Caco-2 (cell line): ENCODE measurements at regions not wholly inside any gene's neighbourhood (a gene's known extent, or its start where the extent isn't known, plus 50 kb on each side); places are given as distances from the start of the nearest gene placed in this dataset.

Source experiments
- BruUV-seq: library from RNA; stranded (reverse); fragments of 400-500 nt; replicated peaks from 2 replicates; lab custom pipeline; 2021; lab: Mats Ljungman, UMichigan
- CTCF ChIA-PET: fragments of 300-600 bp; sonication (Branson Sonifier 250); formaldehyde crosslinking; loops from one replicate; lab custom pipeline; 2022; ENCODE audit warnings: antibody characterized with exemption; lab: Charles Lee
- POLR2A ChIA-PET: fragments of 300-600 bp; sonication (Branson Sonifier 250); formaldehyde crosslinking; loops from one replicate; lab custom pipeline; 2022; ENCODE audit warnings: antibody characterized with exemption; lab: Charles Lee
- DNase-seq, 2 experiments: peaks; one replicate each; pipeline versions ENCODE4 v3.0.0 to v3.0.0-alpha.2; 2020 to 2022
- H3K27me3 ChIP-seq: replicated peaks from 2 replicates; pipeline ENCODE4 v1.6.0; 2011; ENCODE audit warnings: low read length; ENCODE audit not compliant: control insufficient read depth, insufficient read depth
- H3K36me3 ChIP-seq: 2 replicates; pipeline ENCODE4 v1.5.1; 2011; ENCODE audit warnings: low read length; ENCODE audit not compliant: control insufficient read depth, insufficient read depth
- H3K4me1 ChIP-seq: fragments of 250-450 bp; sonication (Bioruptor Pico); 2 replicates; pipeline ENCODE4 v1.5.1; 2020; ENCODE audit warnings: mild to moderate bottlenecking
- H3K4me3 ChIP-seq: 2 replicates; pipeline ENCODE4 v1.5.1; 2011; ENCODE audit warnings: low read depth, mild to moderate bottlenecking, control low read depth, low read length
- H3K9me3 ChIP-seq: fragments of 250-450 bp; sonication (Bioruptor Pico); 2 replicates; pipeline ENCODE4 v1.5.1; 2020; ENCODE audit warnings: mild to moderate bottlenecking, moderate library complexity
- H3K27ac Mint-ChIP-seq: one replicate; pipeline ENCODE4 v1.8.0; 2022; ENCODE audit warnings: mixed read lengths; ENCODE audit not compliant: unreplicated experiment
- H3K27me3 Mint-ChIP-seq: one replicate; pipeline ENCODE4 v1.8.0; 2022; ENCODE audit warnings: mixed read lengths; ENCODE audit not compliant: insufficient read depth, unreplicated experiment
- H3K36me3 Mint-ChIP-seq: one replicate; pipeline ENCODE4 v1.8.0; 2022; ENCODE audit warnings: mild to moderate bottlenecking, mixed read lengths; ENCODE audit not compliant: insufficient read depth, unreplicated experiment
- H3K4me1 Mint-ChIP-seq: one replicate; pipeline ENCODE4 v1.8.0; 2022; ENCODE audit warnings: low read depth, mixed read lengths; ENCODE audit not compliant: unreplicated experiment
- H3K4me3 Mint-ChIP-seq: one replicate; pipeline ENCODE4 v1.8.0; 2022; ENCODE audit warnings: mild to moderate bottlenecking, moderate library complexity, mixed read lengths; ENCODE audit not compliant: unreplicated experiment
- H3K9me3 Mint-ChIP-seq: one replicate; pipeline ENCODE4 v1.8.0; 2022; ENCODE audit warnings: mixed read lengths; ENCODE audit not compliant: unreplicated experiment
- intact Hi-C: fragments of 100-400 bp; cut with micrococcal nuclease; formaldehyde crosslinking; loops from one replicate; pipeline ENCODE4 v1.10.0; 2022; ENCODE audit not compliant: unreplicated experiment
- TF ChIP-seq, protein P1 (sequence below), 2 experiments: fragments of 200-600 bp in 1 of 2; IDR thresholded peaks; 1 replicate in 1 of 2; 2 replicates in 1 of 2; pipeline versions ENCODE4 v1.5.1 to v1.8.0; 2011 to 2022; ENCODE audit warnings: antibody characterized with exemption in 1 of 2, control low read depth in 1 of 2, inconsistent platforms in 1 of 2, low read depth in 1 of 2, low read length in 1 of 2, mild to moderate bottlenecking in 1 of 2, moderate library complexity in 1 of 2; ENCODE audit not compliant: insufficient read depth in 1 of 2, severe bottlenecking in 1 of 2, unreplicated experiment in 1 of 2

DNA sequence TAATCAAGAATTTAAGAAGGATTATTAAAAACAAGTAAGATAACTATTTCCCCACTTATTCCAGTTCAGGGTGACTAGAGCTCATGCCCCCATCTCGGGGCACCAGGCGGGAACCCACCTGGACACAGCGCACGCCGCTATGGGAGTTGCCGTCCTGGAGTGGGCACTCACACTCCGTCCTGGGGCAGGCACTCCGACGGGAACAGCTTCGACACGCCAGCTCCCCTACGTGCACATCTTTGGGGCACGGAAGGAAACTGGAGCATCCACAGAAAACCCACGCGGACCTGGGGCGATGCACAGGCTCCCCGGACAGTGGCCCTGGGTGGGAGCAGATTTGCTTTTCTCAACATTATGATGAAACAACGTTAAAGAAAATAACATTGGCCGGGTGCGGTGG, 52.0 kb upstream of the GATA5 start:
- ChIA-PET CTCF (no interaction called here), POLR2A (no interaction called here)
- H3K4me3 Mint-ChIP-seq, result no peak overlapping the region
- no peaks in the 10 kb centered on the region for H3K36me3 ChIP-seq
- no TSS peak for BruUV-seq
- H3K27me3 Mint-ChIP-seq, result no peaks in the 10 kb centered on the region
- peaks cover 27% of the 10 kb centered on the region for H3K4me1 ChIP-seq
- no peak for DNase-seq
- intact Hi-C loops, result no loop called here
- TF ChIP-seq, protein P1, sequence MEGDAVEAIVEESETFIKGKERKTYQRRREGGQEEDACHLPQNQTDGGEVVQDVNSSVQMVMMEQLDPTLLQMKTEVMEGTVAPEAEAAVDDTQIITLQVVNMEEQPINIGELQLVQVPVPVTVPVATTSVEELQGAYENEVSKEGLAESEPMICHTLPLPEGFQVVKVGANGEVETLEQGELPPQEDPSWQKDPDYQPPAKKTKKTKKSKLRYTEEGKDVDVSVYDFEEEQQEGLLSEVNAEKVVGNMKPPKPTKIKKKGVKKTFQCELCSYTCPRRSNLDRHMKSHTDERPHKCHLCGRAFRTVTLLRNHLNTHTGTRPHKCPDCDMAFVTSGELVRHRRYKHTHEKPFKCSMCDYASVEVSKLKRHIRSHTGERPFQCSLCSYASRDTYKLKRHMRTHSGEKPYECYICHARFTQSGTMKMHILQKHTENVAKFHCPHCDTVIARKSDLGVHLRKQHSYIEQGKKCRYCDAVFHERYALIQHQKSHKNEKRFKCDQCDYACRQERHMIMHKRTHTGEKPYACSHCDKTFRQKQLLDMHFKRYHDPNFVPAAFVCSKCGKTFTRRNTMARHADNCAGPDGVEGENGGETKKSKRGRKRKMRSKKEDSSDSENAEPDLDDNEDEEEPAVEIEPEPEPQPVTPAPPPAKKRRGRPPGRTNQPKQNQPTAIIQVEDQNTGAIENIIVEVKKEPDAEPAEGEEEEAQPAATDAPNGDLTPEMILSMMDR (IDR thresholded peaks at IDR 0.05; ENCODE audit: insufficient read depth in 1 of 2, low read depth in 1 of 2, low read length in 1 of 2, severe bottlenecking in 1 of 2, unreplicated experiment in 1 of 2), result no peak
- H3K27ac Mint-ChIP-seq, result no peak overlapping the region
- H3K4me1 Mint-ChIP-seq, result peaks cover 25% of the 10 kb centered on the region
- H3K4me3 ChIP-seq, result no peak overlapping the region
- no peaks in the 10 kb centered on the region for H3K9me3 Mint-ChIP-seq
- no peaks in the 10 kb centered on the region for H3K9me3 ChIP-seq
- no peaks in the 10 kb centered on the region for H3K36me3 Mint-ChIP-seq
- no peaks in the 10 kb centered on the region for H3K27me3 ChIP-seq

DNA sequence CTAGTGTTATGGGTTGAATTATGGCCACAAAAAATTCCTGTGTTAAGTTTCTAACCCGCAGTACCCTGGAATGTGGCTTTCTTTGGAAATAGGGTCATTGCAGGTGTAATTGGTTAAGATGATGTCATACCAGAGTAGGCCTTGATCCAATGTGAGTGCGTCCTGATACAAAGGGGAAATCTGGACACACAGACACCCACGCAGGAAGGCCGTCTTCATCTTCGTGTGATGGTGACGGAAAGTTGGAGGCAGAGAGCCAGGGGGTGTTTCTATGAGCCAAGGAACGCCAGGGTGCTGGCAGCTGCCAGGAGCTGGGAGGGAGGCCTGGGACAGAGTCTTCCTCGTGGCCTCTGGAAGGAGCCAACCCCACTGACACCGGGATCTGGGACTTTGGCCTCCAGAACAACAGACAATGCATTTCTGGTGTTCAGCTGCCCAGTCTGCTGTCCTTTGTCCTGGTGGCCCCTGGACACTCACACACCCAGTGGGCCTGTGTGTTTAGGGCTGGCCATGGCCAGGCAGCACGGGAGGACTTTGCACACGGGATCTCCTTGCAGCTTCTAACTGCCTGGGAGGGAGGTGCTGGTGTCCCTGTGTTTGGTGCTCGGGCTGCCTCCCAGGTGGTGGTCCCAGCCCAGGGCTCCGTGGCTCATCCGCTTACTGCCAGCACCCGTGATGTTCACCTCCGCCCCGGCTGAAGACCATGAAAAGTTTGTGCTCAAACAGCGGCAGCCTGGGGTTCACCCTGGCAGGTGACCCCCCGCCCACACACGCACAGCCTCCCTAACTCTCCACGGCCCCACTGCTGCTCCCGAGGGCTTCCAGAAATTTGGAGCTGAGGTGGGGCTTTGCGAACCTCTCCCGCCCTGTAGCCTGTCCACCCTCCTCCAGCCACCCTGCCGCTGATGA, 53.4 kb upstream of the GATA5 start:
- H3K9me3 Mint-ChIP-seq, result no peaks in the 10 kb centered on the region
- no peaks in the 10 kb centered on the region for H3K36me3 ChIP-seq
- H3K9me3 ChIP-seq, result no peaks in the 10 kb centered on the region
- ChIA-PET POLR2A (no interaction called here), CTCF (interaction anchor here (0.6 to 0.9 kb wide), 3 partner anchors 10 to 95 kb away, joined by 3 read pairs; no protein-coding TSS in a partner anchor)
- TF ChIP-seq, protein P1 (IDR thresholded peaks at IDR 0.05; ENCODE audit: insufficient read depth in 1 of 2, low read depth in 1 of 2, low read length in 1 of 2, severe bottlenecking in 1 of 2, unreplicated experiment in 1 of 2), result no peak
- no peaks in the 10 kb centered on the region for H3K27me3 ChIP-seq
- no peak for DNase-seq
- no TSS peak for BruUV-seq
- no peak overlapping the region for H3K4me3 Mint-ChIP-seq
- no peaks in the 10 kb centered on the region for H3K36me3 Mint-ChIP-seq
- peaks cover 13% of the 10 kb centered on the region for H3K4me1 Mint-ChIP-seq
- H3K27ac Mint-ChIP-seq, result peak overlapping the region; percentile 29
- H3K4me1 ChIP-seq, result peaks cover 15% of the 10 kb centered on the region
- intact Hi-C loops, result no loop called here
- H3K4me3 ChIP-seq, result no peak overlapping the region
- H3K27me3 Mint-ChIP-seq, result no peaks in the 10 kb centered on the region

DNA sequence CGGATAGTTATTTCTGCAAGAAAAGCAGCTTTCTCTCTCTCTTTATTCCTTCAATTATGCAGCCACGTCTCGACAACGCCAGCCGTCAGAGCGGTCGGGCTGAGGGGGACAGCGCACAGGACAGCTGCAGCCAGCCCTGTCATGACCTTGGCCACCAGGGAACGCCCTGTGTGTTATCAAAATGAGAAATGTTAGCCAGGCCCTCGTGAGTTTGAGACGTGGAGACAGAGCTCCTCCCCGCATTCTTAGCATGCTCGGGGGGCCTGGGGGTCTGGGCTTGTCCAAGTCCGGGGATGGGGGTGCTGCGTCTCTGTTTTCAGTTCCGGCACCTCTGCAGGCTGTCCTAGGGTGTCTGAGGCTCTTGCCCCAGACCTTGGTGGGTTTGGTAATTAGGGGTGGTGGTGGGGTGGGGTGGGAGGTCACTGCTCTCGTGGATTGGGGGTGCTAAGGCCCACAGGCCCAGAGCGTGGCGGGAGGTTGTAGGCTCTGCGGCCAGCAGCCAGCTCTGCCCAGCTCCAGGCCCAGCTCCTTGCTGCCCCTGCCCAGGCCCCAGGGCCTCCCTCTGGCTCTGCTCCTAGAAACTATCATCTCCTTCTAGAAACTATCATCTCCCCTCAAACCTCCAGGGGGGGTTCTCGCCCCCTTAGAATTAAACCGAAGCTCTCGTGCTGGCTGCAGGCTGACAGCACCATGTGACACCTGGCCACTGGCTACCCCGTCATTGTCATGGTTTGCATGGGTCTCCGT, 54.3 kb upstream of the GATA5 start:
- Histone ChIP-seq H3K4me3 (no peak overlapping the region), H3K36me3 (no peaks in the 10 kb centered on the region), H3K9me3 (no peaks in the 10 kb centered on the region), H3K27me3 (no peaks in the 10 kb centered on the region), H3K4me1 (peaks cover 15% of the 10 kb centered on the region)
- Mint-ChIP-seq H3K9me3 (no peaks in the 10 kb centered on the region), H3K27me3 (no peaks in the 10 kb centered on the region), H3K27ac (no peak overlapping the region), H3K4me1 (peaks cover 13% of the 10 kb centered on the region), H3K4me3 (no peak overlapping the region), H3K36me3 (no peaks in the 10 kb centered on the region)
- ChIA-PET CTCF (interaction anchor here (0.6 to 1.0 kb wide), 3 partner anchors 13 to 94 kb away, joined by 3 to 4 read pairs (median 3); no protein-coding TSS in a partner anchor), POLR2A (interaction anchor here (0.5 kb wide), 1 partner anchor 230 kb away, joined by 3 read pairs; no protein-coding TSS in a partner anchor)
- TF ChIP-seq, protein P1 (IDR thresholded peaks at IDR 0.05; ENCODE audit: insufficient read depth in 1 of 2, low read depth in 1 of 2, low read length in 1 of 2, severe bottlenecking in 1 of 2, unreplicated experiment in 1 of 2), result no peak
- DNase-seq, result no peak
- intact Hi-C loops, result no loop called here
- BruUV-seq, result no TSS peak
